GM12878 (cell line): ENCODE measurements at regions not wholly inside any gene's neighbourhood (a gene's known extent, or its start where the extent isn't known, plus 50 kb on each side); places are given as distances from the start of the nearest gene placed in this dataset.

Experiments used
- ATAC-seq: fragments of 200-7000 bp; cut with Tn5 transposase; 3 replicates; pipeline ENCODE4 v1.9.1; 2020; ENCODE audit warnings: mild to moderate bottlenecking, moderate library complexity
- BruUV-seq: library from RNA; stranded (reverse); fragments of 400-500 nt; replicated peaks from 2 replicates; lab custom pipeline; 2021; lab: Mats Ljungman, UMichigan
- CTCF ChIA-PET: fragments of 300-600 bp; sonication (Branson Sonifier 250); formaldehyde crosslinking; extraction: SDS; loops from one replicate; lab custom pipeline; 2021; ENCODE audit warnings: inconsistent platforms; lab: Yijun Ruan, JAX
- POLR2A ChIA-PET: fragments of 350-600 bp; formaldehyde crosslinking; extraction: SDS; loops from one replicate; lab custom pipeline; 2021; ENCODE audit warnings: inconsistent platforms; lab: Charles Lee
- RAD21 ChIA-PET: fragments of 300-600 bp; sonication (Branson Sonifier 250); formaldehyde crosslinking; loops from one replicate; lab custom pipeline; 2023; ENCODE audit warnings: antibody characterized with exemption; ENCODE audit not compliant: unreplicated experiment; lab: Charles Lee
- SMC1A ChIA-PET: fragments of 300-600 bp; sonication (Branson Sonifier 250); formaldehyde crosslinking; loops from one replicate; lab custom pipeline; 2023; ENCODE audit not compliant: unreplicated experiment, uncharacterized antibody; lab: Charles Lee
- DNase-seq: peaks from one replicate; pipeline ENCODE4 v3.0.0-alpha.2; 2011; ENCODE audit warnings: low read depth, low spot score
- FAIRE-seq: peaks from 3 replicates; lab custom pipeline; 2011; peaks lifted over from hg19 to GRCh38; lab: Jason Lieb, UNC
- H2AFZ ChIP-seq: 2 replicates; pipeline ENCODE4 v1.6.0; 2011; ENCODE audit warnings: low read depth, low read length, control low read depth; ENCODE audit not compliant: control insufficient read depth
- H3K27ac ChIP-seq: 2 replicates; pipeline ENCODE4 v1.5.1; 2011; ENCODE audit warnings: control low read depth; ENCODE audit not compliant: control insufficient read depth, insufficient read depth
- H3K27me3 ChIP-seq, 2 experiments: replicated peaks in 1 of 2; 2 replicates each; pipeline versions ENCODE4 v1.6.0 to v1.6.1; 2011; ENCODE audit warnings: low read length in 1 of 2; ENCODE audit not compliant: control insufficient read depth in 2 of 2, insufficient read depth in 2 of 2
- H3K36me3 ChIP-seq, 2 experiments: 2 replicates each; pipeline ENCODE4 v1.5.1; 2011; ENCODE audit warnings: low read length in 1 of 2; ENCODE audit not compliant: control insufficient read depth in 2 of 2, insufficient read depth in 2 of 2
- H3K4me1 ChIP-seq: 2 replicates; pipeline ENCODE4 v1.6.1; 2011; ENCODE audit warnings: mild to moderate bottlenecking, low read length, moderate library complexity, mixed read lengths; ENCODE audit not compliant: control insufficient read depth, insufficient read depth
- H3K4me2 ChIP-seq: 2 replicates; pipeline ENCODE4 v1.6.0; 2011; ENCODE audit warnings: control low read depth; ENCODE audit not compliant: control insufficient read depth, insufficient read depth
- H3K4me3 ChIP-seq: fragments of 200-600 bp; sonication (generic); 2 replicates; pipeline ENCODE4 v1.5.1; 2016
- H3K79me2 ChIP-seq: 2 replicates; pipeline ENCODE4 v1.6.0; 2011; ENCODE audit warnings: low read length; ENCODE audit not compliant: control insufficient read depth, insufficient read depth
- H3K9ac ChIP-seq: 2 replicates; pipeline ENCODE4 v1.8.0; 2011; ENCODE audit warnings: low read length, control low read depth, mixed read lengths; ENCODE audit not compliant: control insufficient read depth, insufficient read depth
- H3K9me3 ChIP-seq: replicated peaks from 3 replicates; pipeline ENCODE4 v1.5.1; 2011; ENCODE audit warnings: mild to moderate bottlenecking, low read length; ENCODE audit not compliant: control insufficient read depth, insufficient read depth
- H4K20me1 ChIP-seq: 2 replicates; pipeline ENCODE4 v1.6.0; 2011; ENCODE audit not compliant: control insufficient read depth, insufficient read depth
- CREM ChIP-seq: IDR thresholded peaks from 2 replicates; pipeline ENCODE4 v1.6.1; 2014; ENCODE audit warnings: antibody characterized with exemption, low read depth
- EGR1 ChIP-seq, 2 experiments: IDR thresholded peaks; 1 replicate in 1 of 2; 2 replicates in 1 of 2; pipeline ENCODE4 v1.6.1; 2011 to 2012; ENCODE audit warnings: low read depth in 2 of 2, low read length in 2 of 2, borderline replicate concordance in 1 of 2, mild to moderate bottlenecking in 1 of 2, moderate library complexity in 1 of 2
- NFXL1 ChIP-seq: fragments of 450-650 bp; IDR thresholded peaks from 2 replicates; pipeline ENCODE4 v1.6.1; 2017; ENCODE audit warnings: antibody characterized with exemption, mild to moderate bottlenecking, borderline replicate concordance
- PAX5 ChIP-seq: IDR thresholded peaks from 2 replicates; pipeline ENCODE4 v1.6.1; 2011; ENCODE audit warnings: low read depth, low read length, borderline replicate concordance
- REST ChIP-seq: IDR thresholded peaks from 2 replicates; pipeline ENCODE4 v1.6.1; 2012; ENCODE audit warnings: mild to moderate bottlenecking, low read depth, low read length
- SPI1 ChIP-seq: IDR thresholded peaks from 2 replicates; pipeline ENCODE4 v1.6.1; 2011; ENCODE audit warnings: low read depth, mild to moderate bottlenecking, low read length, moderate library complexity, borderline replicate concordance; ENCODE audit not compliant: insufficient read depth
- SUPT20H ChIP-seq: IDR thresholded peaks from 2 replicates; pipeline ENCODE4 v1.6.1; 2011; ENCODE audit warnings: low read depth, mild to moderate bottlenecking, low read length, moderate library complexity, borderline replicate concordance; ENCODE audit not compliant: control insufficient read depth
- WGBS: methylation state at CpG from one replicate; pipeline ENCODE4 v1.1.6; 2016; ENCODE audit warnings: low lambda C conversion rate; ENCODE audit not compliant: insufficient replicate concordance, insufficient coverage; ENCODE audit errors: missing lambda C conversion rate; 5-methylcytosine and 5-hydroxymethylcytosine counted together
- in situ Hi-C: fragments of 300-500 bp; cut with MboI; formaldehyde crosslinking; loops from 9 replicates; pipeline ENCODE4 v1.14.3; 2018; ENCODE audit warnings: mixed read lengths
- intact Hi-C: fragments of 100-400 bp; cut with micrococcal nuclease; formaldehyde crosslinking; loops from one replicate; pipeline ENCODE4 v1.14.2; 2022; ENCODE audit not compliant: unreplicated experiment

- intact Hi-C loops, result no loop called here
- no peak for ATAC-seq
- no peak for FAIRE-seq
- Histone ChIP-seq H3K27me3 (no peaks in the 10 kb centered on the region), H3K4me2 (no peak overlapping the region), H3K36me3 (no peaks in the 10 kb centered on the region), H3K4me1 (no peaks in the 10 kb centered on the region), H3K9me3 (no peaks in the 10 kb centered on the region), H4K20me1 (no peaks in the 10 kb centered on the region), H2AFZ (no peak overlapping the region), H3K27ac (no peak overlapping the region), H3K79me2 (no peaks in the 10 kb centered on the region), H3K9ac (no peak overlapping the region), H3K4me3 (no peak overlapping the region)
- in situ Hi-C loops, result no loop called here
- WGBS, result 25% methylated on average over 1 of the region's 1 CpG
- POLR2A ChIA-PET, result no interaction called here
- RAD21 ChIA-PET, result no interaction called here
- BruUV-seq, result no TSS peak
- DNase-seq, result no peak
- CTCF ChIA-PET, result no interaction called here
- SMC1A ChIA-PET, result no interaction called here
- TF ChIP-seq PAX5, result no peak
- no peak for TF ChIP-seq SUPT20H
- TF ChIP-seq SPI1, result no peak
- TF ChIP-seq REST, result no peak
- TF ChIP-seq EGR1 (IDR thresholded peaks at IDR 0.05; ENCODE audit: borderline replicate concordance in 1 of 2, low read depth in 2 of 2, low read length in 2 of 2), result no peak
- TF ChIP-seq CREM, result no peak
- no peak for TF ChIP-seq NFXL1
Measured at GRCh38 chr3:36302626-36303025, 77.7 kb upstream of the STAC start.
